GM19397 (cell line): ENCODE measurements at regions not wholly inside any gene's neighbourhood (a gene's known extent, or its start where the extent isn't known, plus 50 kb on each side); places are given as distances from the start of the nearest gene placed in this dataset.

Experiments used
- ATAC-seq: cut with Tn5 transposase; IDR thresholded peaks from one replicate; pipeline ENCODE4 v1.9.1; 2021; ENCODE audit warnings: mild to moderate bottlenecking, moderate library complexity; ENCODE audit not compliant: unreplicated experiment

DNA sequence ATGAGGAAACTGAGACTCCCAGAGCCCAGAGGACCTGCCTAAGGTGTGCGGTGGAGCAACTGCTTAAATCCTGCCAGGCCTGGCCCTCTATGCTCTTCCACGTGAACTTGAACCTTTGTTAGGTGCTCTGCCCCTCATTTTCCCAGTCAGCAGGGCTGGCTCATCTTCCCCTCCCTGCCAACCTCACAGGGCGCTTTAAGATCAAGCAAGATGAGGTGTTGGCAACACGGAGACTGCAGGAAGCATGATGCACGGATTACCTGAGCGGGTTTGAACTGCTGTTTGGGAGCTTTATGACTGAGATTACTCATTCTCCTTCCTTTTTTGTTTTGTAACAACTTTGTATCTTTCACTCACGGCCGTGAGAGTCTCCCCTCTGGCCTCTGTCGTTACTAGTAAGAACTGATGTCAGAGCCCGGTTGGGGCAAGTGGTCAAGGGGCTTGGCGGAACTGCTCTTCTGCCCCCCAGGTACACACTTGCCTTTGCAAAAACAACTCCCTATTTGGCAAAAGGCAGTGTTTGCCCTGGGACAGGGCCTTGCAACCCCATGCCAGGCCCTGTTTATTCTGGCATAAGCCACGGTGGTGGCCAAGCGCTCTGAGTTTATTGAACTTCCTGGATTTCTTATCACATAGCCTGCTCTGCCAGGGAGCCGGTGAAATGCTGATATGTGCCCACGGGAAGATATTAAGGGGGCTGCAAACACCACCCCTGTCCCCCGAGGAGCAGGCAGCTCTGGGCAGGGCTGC is 127.8 kb downstream of the INHBB start:
- no peak for ATAC-seq

DNA sequence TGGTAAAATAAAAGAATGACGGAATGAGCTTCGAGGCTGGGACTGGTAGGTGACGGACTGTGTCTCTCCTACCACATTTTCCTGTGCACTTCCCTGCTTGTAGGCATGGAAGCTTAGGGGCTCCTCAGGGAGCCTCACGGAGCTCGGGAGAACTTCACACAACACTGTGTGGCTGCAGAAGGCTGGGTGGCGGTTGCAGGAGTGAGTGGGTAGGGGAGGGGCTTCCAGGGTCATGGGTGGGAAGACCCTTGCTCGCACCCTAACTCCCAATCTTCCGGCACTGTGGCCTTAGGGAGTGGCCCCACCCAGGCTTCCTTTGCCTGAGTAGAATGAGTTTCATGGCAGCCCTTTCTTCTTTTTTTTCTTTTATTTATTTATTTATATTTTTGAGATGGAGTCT is 128.6 kb downstream of the INHBB start:
- no peak for ATAC-seq

DNA sequence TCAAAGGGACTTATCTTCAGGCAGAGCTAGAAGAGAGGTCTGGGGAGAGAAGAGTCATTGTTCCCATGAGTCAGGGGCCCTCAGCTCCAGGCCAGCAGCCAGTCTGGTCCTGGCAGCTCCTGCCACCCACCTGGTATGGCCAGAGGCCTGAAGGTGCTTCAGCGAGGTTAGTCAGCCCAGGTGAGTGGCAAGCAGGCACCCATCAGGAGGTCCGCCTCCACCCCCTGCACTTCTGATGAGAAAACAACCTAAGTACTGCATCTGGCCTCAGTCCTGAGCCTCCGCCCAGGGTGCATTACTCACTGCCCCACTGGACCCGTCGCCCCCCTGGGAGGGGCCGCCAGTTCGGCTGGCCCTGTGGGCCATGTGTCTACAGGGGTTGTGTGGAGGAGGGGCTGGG is 130.2 kb downstream of the INHBB start:
- no peak for ATAC-seq

- no peak for ATAC-seq
Measured at GRCh38 chr2:120477198-120477597, 131.3 kb downstream of the INHBB start.

GRCh38 chr2:120477831-120478481 is 132.0 kb downstream of the INHBB start:
- ATAC-seq = no peak

GRCh38 chr2:120480346-120480902 is 134.5 kb downstream of the INHBB start:
- no peak for ATAC-seq

DNA sequence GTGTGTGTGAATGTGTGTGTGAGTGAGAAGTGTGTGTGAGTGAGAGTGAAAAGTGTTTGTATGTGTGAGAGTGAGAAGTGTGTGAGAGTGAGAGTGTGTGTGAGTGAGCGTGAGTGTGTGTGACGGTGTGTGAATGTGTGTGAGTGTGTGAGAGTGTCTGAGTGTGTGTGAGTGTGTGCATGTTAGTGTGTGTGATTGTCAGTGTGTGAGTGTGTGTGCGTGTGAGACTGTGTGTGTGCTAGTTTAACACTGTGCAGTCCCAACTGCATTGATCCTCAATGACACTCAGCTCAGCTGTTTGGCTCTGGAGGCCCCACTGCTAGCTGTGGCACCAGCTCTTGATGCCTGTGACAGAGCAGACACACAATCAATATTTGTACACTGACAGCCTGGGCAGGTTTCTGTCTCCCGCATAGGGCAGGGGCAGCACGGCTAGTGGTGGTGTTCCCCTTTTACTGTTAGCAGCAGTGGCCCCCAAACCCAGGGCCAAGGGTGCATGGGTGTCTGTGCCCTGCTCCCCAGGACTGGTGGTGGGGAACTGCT is 135.0 kb downstream of the INHBB start:
- no peak for ATAC-seq

DNA sequence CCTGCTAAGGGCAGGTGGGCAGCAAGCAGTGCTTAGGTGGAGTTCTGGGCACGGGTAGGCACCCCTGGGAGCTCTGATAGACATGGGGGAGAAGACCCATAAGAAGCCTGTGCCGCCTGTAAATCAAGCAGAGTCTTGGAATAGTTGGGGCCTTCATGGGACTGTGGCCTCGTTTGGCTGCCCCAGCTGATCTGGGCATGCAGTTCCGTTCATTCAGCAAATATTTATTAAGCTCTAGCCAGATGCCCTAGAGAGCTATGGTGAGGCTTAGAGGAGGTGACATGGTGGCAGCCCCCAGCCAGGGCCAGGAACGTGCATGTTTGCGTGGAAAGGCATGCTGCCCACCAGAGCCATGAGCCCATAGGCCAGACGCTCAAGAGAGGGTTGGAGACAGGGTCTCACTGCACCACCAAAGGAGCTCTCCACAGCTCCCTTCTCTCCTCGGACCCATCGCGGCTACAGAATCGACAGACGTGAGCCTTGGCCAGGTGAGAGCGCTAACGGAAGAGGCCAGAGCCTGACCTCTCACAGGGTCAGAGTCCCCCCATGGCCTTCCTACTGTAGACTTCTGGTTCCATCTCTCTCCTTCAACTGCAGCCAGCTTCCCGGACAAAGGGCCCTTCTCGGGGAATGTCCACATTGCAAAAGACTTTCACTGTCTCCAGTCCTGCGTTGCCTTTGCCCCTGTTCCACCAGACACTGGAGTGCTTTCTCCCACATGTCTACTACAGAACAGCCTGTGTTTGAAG is 135.7 kb downstream of the INHBB start:
- no peak for ATAC-seq

- ATAC-seq = no peak
Measured at GRCh38 chr2:120482334-120482733, 136.4 kb downstream of the INHBB start.

- no peak for ATAC-seq
Measured at GRCh38 chr2:120483355-120483754, 137.4 kb downstream of the INHBB start.

DNA sequence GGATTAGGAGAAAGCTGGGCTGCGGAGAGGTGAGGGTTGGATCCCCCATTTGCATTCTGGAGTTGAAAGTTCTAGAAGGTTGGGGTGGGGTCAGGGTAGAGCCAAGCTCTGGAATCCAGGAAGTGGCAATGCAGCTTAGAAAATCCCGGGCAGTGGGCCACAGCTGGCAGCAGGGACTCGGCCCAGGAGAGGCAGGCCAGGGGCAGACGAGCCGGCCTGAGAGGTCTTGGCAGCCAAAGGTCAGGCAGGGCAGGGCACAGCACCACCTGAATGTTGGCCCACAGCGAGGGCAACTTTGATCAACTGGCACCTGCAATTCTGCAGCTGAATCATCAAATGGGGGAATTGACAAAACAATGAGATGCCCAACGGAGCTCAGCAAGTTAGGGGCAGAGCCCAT is 139.2 kb downstream of the INHBB start:
- ATAC-seq = no peak

- ATAC-seq = no peak
Measured at GRCh38 chr2:120486441-120486840, 140.5 kb downstream of the INHBB start.

DNA sequence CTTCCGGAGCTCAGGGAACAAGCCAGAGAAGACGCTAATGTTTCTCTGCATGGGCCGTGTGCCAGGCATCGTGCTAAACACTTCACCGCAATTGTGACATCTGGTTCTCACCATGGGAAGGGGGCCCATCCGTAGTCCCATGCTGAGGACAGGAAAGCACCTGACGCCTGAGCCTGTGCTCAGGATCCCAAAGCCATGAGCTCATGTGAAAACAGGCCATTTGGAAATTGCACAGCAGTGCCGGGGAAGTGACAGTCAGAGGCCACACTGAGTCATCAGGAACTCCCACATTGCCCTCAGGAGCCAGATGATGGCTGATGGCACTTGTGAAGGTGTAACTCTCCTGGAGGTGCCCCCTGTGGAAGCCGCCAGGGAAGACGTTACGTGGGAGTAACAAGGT is 141.0 kb downstream of the INHBB start:
- no peak for ATAC-seq

DNA sequence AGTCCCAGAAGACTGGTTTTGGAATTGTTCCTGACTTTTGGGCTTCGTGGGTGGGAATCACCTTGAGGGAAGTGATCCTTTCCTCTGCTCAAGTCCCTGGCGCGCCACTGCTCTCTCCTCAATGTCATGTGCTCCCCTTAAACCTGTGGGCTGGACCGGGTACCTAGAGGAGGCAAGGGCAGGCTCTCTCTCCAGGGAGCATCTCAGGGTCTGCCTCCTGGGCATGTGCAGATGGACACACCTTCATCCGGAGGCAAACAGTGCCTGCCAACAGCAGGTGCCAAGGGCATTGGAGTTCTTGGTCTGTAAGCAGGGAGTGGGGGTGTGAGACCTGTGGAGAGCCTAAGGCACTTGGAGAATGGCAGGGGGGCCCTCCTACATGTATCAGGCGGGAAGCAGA is 142.6 kb downstream of the INHBB start:
- ATAC-seq = no peak

- no peak for ATAC-seq
Measured at GRCh38 chr2:120489023-120489422, 143.1 kb downstream of the INHBB start.

- no peak for ATAC-seq
Measured at GRCh38 chr2:120490091-120490798, 144.3 kb downstream of the INHBB start.

GRCh38 chr2:120491111-120491625 is 145.2 kb downstream of the INHBB start:
- no peak for ATAC-seq

DNA sequence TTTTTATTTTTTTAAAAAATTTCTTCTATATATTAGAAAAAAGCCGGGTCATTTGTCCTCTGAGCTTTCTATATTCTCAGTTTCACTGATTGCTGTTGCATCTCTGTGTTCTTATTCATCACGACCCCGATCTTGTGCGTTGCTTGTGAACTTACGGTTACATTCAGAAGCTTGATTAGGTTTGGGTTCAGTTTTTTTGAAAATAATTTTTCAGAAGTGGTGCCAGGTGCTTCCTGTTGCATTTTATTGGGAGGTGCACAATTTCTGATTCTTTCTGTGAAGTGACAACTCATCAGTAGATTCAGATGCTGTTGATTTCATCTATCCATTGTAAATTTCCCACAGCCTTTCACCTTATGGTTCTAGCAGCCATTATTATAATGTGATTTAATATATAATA is 147.3 kb downstream of the INHBB start:
- ATAC-seq = no peak

DNA sequence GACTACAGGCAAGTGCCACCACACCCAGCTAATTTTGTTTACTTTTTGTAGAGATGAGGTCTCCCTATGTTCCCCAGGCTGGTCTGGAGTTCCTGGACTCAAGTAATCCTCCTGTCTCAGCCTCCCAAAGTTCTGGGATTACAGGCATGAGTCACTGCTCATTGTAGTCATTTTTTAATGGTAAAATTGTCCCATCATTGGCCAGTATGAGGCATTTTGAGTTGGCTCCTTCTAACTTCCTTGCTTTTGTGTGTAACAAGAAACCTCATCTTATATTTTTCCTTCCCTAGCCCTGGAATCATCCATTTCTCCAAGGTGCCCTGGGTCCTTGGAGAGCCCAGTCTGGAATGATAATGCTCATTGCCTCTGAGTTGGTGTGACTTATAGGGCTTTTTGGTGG is 148.5 kb downstream of the INHBB start:
- no peak for ATAC-seq

- ATAC-seq = no peak
Measured at GRCh38 chr2:120495586-120495985, 149.7 kb downstream of the INHBB start.

- ATAC-seq = no peak
Measured at GRCh38 chr2:120496235-120496634, 150.3 kb downstream of the INHBB start.
